Muscle of leg (tissue), 3 donors: ENCODE measurements at regions not wholly inside any gene's neighbourhood (a gene's known extent, or its start where the extent isn't known, plus 50 kb on each side); places are given as distances from the start of the nearest gene placed in this dataset.

Source experiments
- DNase-seq: peaks from one replicate; pipeline ENCODE4 v3.0.0; 2013
- H3K27ac ChIP-seq: one replicate; pipeline ENCODE4 v1.5.1; 2013; ENCODE audit warnings: mild to moderate bottlenecking, low read length, control low read depth
- H3K27me3 ChIP-seq: one replicate; pipeline ENCODE4 v1.6.1; 2013; ENCODE audit warnings: low read length; ENCODE audit not compliant: control insufficient read depth, insufficient read depth
- H3K36me3 ChIP-seq: one replicate; pipeline ENCODE4 v1.6.1; 2013; ENCODE audit warnings: low read length; ENCODE audit not compliant: control insufficient read depth, insufficient read depth
- H3K4me1 ChIP-seq: one replicate; pipeline ENCODE4 v1.6.1; 2013; ENCODE audit warnings: low read length; ENCODE audit not compliant: control insufficient read depth, insufficient read depth
- H3K4me3 ChIP-seq: one replicate; pipeline ENCODE4 v1.5.1; 2013; ENCODE audit warnings: low read length, control low read depth
- H3K9me3 ChIP-seq: replicated peaks from 2 replicates; pipeline ENCODE4 v1.6.1; 2013; ENCODE audit warnings: low read depth, low read length; ENCODE audit not compliant: control insufficient read depth
- WGBS: methylation state at CpG from one replicate; pipeline ENCODE4 v1.1.5; 2013; ENCODE audit warnings: missing lambda C conversion rate; ENCODE audit not compliant: insufficient coverage; 5-methylcytosine and 5-hydroxymethylcytosine counted together

DNA sequence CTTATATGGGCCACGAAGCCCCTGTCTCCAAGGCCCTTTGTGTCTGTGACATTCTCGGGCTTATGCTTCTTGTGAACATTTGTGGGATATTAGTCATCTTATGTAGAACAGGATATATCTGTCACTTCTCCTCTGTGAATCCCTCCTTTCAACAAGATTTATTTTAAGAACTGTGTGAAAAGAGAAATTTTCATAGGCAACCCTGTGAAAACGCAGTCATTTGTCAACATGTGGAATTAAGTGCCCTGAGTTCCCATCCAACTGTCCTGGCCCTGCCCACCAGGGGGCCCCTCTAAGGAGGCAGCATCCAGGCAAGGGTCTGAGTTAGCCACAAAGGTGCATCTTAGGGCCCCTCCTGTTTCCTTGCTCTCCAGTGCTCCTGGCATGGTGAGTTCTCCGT, 76.8 kb upstream of the CHRNA7 start:
- no peak overlapping the region for H3K4me3 ChIP-seq
- H3K9me3 ChIP-seq = peaks cover 6% of the 10 kb centered on the region
- WGBS = 73% methylated on average over 2 of the region's 4 CpGs
- H3K4me1 ChIP-seq = no peaks in the 10 kb centered on the region
- DNase-seq = no peak
- H3K27me3 ChIP-seq = no peaks in the 10 kb centered on the region
- no peak overlapping the region for H3K27ac ChIP-seq
- no peaks in the 10 kb centered on the region for H3K36me3 ChIP-seq

DNA sequence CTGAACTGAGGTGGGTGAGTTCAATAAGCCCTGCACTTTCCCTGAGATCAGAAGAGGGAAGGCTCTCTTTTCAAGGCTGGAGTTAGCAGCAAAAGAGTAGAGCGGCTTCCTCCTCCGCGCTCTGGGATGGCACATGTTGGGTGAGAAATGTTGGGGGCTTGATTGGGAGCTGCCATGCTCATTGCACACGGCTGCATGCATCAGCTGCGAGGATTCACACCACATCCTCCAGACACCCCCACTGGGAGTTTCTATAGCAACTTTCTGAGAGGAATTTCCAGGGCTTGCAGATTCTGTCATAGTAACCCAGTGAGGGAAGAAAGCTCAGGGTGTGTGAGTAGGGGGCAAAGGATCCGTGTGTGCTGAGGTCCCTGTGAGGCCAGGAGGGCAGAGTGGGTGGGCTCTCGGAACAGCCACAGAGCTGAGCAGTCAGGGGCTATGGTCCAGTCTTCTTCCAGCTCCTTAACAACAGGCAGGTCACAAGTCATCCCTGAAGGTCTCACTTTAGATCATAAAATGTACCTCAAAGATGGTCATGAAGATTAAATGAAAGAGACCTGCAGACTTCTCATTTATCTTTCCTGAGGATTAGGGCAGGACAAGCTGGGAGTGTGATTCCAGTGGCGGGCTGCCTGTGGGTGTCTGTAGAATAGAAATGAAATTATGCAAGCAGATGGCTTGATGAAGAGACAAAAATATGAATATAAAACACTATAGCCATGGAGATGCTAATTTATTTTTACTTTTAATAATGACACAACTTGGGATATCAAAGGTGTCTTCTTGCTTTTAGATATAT, 75.7 kb upstream of the CHRNA7 start:
- DNase-seq = no peak
- no peaks in the 10 kb centered on the region for H3K4me1 ChIP-seq
- no peak overlapping the region for H3K27ac ChIP-seq
- WGBS = no CpG with 5 or more reads among the region's 8 CpGs
- H3K9me3 ChIP-seq = peaks cover 6% of the 10 kb centered on the region
- no peaks in the 10 kb centered on the region for H3K36me3 ChIP-seq
- no peak overlapping the region for H3K4me3 ChIP-seq
- no peaks in the 10 kb centered on the region for H3K27me3 ChIP-seq

DNA sequence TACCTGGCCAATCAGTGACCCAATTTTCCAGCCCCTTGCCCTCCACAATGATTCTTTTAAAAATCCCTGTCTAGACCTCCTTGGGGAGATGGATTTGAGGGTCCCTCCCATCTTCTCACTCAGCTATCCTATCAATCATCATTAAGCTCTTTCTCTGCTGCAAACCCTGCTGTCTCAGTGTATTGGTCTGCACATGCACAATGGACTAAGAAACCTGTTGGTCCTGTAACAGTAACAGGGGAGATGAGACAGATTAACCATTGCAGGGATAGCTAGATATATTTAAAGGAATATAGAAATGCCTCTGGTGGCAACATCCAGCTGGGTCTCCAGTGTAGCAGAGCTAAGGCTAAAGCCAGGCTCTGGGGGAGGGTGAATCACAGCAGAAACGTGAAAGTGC, 74.6 kb upstream of the CHRNA7 start:
- H3K27me3 ChIP-seq = no peaks in the 10 kb centered on the region
- peaks cover 6% of the 10 kb centered on the region for H3K9me3 ChIP-seq
- WGBS = no CpG with 5 or more reads among the region's 1 CpG
- no peaks in the 10 kb centered on the region for H3K4me1 ChIP-seq
- H3K36me3 ChIP-seq = no peaks in the 10 kb centered on the region
- no peak overlapping the region for H3K27ac ChIP-seq
- no peak for DNase-seq
- H3K4me3 ChIP-seq = no peak overlapping the region

DNA sequence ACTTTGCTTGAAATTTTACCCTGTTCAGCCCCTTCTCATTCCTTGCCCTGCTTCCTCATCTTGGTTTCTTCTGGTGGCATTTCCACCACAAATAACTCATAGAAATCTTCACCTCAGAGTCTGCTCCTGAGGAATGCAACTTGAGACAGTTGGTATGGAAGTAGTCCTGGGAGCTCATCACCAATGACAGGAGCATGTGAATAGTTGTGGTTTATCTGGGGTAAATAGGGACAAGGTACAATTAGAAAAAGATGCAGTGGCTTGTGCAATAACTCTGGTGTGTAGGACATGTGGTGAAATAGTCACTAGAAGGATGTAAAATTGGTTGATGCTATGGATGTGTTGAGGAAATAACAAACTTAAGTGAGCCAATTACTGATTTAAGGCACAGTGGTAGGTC, 72.7 kb upstream of the CHRNA7 start:
- DNase-seq = no peak
- no peaks in the 10 kb centered on the region for H3K4me1 ChIP-seq

DNA sequence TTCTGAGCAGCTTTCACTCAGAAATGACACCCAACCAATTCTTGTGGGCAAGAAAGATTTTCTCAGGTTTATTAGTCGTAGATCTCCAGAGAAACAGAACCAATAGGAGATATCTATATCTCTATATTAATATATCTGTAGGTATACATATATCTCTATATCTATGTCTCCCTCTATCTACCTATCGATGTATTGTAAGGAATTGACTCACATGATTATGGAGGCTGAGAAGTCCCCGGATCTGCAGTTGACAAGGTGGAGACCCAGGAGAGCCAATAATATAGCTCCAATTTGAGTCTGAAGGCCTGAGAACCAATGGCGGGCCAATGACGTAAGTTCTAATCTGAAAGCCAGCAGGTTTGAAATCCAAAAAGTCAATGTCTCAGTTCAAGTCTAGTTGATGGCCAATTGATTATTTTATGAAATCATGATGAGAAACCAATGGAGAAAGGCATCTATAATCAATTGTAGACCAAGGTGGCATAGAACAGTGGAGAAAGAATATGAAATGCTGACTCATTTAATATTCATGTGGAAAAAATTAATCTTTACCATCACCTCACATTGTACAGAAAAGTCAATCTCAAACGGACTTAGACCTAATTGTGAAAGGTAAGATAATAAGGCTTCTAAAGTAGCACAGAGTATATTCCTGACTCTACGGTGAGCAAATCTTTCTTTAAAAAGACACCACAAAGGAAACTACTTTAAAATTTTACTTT, 65.6 kb upstream of the CHRNA7 start:
- 75% methylated on average over 2 of the region's 7 CpGs for WGBS
- H3K27me3 ChIP-seq = no peaks in the 10 kb centered on the region
- no peak overlapping the region for H3K27ac ChIP-seq
- H3K4me3 ChIP-seq = no peak overlapping the region
- DNase-seq = no peak
- no peaks in the 10 kb centered on the region for H3K9me3 ChIP-seq
- no peaks in the 10 kb centered on the region for H3K4me1 ChIP-seq
- H3K36me3 ChIP-seq = no peaks in the 10 kb centered on the region

More for the DNA sequence above, 72.7 kb upstream of the CHRNA7 start:
- Histone ChIP-seq H3K27me3 (no peaks in the 10 kb centered on the region), H3K27ac (no peak overlapping the region), H3K36me3 (no peaks in the 10 kb centered on the region), H3K9me3 (peaks cover 6% of the 10 kb centered on the region), H3K4me3 (no peak overlapping the region)

DNA sequence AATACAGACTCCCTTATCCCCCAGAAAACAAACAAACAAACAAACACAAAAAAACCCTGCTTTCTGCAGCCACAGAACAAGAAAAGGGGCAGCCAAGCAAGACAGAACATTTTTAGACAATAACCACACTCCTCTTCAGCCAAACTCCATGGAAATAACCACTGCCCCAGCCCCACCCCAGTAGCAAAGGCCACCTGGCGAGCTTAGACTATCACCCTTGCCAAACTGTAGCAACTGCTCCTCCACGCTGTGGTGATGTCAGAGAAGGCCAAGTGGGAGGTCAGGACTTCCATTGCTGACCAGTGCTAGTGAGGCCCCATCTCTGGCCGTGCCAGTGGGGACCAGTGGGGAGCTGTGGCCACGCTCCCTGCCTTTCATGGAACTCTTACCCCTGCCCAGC, 60.3 kb upstream of the CHRNA7 start:
- WGBS = 94% methylated on average over 2 of the region's 4 CpGs
- DNase-seq = no peak
- Histone ChIP-seq H3K9me3 (no peaks in the 10 kb centered on the region), H3K4me3 (no peak overlapping the region), H3K27me3 (peaks cover 4% of the 10 kb centered on the region), H3K36me3 (no peaks in the 10 kb centered on the region), H3K27ac (no peak overlapping the region), H3K4me1 (peaks cover 1% of the 10 kb centered on the region)

DNA sequence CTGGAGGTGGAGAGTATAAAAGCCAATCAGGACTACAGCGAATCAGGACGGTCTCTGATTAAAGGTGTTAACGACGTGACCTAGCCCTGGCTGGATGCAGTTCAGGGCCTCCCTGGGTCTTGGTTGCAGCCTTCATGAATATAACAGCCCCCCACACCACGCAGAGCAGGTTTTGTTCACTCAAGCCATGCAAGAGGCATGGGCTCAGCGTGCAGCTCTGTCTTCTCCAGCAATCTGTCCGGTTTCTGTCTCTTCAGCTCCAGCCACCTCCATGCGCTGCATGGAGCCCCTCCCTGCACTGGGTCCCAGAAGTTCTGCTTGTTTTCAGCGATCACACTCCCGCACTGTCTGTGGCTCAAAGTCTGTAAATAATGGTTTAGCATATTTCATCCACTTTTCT, 57.1 kb upstream of the CHRNA7 start:
- Histone ChIP-seq H3K4me3 (no peak overlapping the region), H3K9me3 (no peaks in the 10 kb centered on the region), H3K27ac (no peak overlapping the region), H3K27me3 (peaks cover 8% of the 10 kb centered on the region), H3K36me3 (no peaks in the 10 kb centered on the region), H3K4me1 (peaks cover 2% of the 10 kb centered on the region)
- 70% methylated on average over 6 of the region's 10 CpGs for WGBS
- no peak for DNase-seq

DNA sequence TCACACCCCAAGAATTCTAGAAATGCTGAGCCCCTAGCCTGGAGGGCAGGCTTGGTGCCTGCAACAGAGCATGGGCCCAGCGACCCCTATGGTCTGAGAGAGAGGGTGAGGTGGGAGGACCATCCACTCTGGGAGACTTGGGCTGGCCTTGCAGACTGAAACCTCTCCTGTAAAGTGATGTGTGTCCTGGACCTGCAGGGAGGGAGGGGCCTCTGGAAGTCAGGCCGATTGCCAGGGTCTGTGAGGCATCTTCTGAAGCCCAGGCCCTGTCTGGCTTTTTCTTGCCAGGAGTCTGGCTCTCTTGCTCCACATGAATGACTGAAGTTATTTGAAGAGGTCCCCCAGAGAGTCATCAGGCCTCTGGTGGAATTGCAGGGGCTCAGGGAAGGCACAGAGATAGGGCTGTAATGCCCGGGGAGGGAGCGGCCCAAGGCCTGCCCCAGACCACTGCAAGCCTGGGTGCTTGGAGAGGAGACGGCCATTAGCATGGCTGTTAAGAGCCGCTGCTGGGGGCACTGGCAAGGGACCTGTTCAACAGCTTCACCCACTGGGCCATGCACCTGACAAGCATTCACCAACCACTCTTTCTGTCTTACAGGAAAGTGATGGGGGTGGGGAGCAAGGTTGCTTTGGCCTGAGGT, 56.0 kb upstream of the CHRNA7 start:
- peaks cover 2% of the 10 kb centered on the region for H3K4me1 ChIP-seq
- peaks cover 8% of the 10 kb centered on the region for H3K27me3 ChIP-seq
- no peak overlapping the region for H3K27ac ChIP-seq
- H3K9me3 ChIP-seq = no peaks in the 10 kb centered on the region
- WGBS = 58% methylated on average over 3 of the region's 6 CpGs
- no peaks in the 10 kb centered on the region for H3K36me3 ChIP-seq
- no peak for DNase-seq
- no peak overlapping the region for H3K4me3 ChIP-seq

DNA sequence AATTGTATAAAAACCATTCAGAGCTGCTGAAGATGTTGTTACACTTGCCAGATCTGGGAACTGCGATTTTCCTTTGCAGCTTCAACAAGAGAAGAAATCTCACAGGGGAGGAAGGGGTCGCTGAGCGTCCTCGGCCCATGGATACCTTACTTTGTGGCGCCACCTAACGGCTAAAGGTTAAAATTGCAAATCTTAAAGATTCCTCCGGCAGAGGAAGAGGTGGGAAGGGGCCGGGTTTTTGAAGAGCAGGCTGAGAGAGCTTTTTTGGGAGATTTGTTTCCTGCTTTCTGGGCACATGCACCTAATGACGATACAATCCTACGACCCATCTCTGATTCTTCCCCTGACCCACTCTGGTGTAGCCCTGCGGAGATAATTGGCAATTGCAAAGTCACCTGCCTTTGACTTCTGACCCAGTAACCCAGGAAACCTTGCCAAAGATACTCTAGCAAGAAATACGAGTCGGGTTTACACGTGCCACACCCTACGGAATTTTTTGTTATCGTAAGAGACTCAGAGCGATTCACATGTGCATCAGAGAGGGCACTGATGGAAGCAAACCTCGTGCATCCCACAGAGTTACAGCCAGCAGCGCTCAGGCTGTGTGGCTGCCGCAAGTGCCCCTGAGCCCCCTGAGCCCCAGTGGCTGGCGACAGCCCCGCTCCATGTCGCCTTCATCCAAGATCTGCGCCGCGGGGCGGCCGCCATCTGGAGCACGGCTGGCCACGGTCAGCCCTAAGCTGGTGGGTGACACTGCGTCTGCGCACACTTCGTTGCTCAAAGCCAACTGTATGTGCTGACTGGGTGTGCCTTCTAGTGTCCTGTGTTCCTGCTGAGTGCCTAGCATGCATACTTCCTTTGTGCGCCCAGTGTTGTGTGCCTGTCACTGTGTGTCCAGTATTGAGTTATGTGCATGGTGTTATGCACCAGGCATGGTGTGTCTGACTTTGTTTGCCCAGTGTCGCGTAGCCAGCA, 55.2 kb upstream of the CHRNA7 start:
- Histone ChIP-seq H3K27me3 (peaks cover 6% of the 10 kb centered on the region), H3K36me3 (no peaks in the 10 kb centered on the region), H3K27ac (no peak overlapping the region), H3K4me1 (peaks cover 2% of the 10 kb centered on the region), H3K4me3 (peak overlapping the region; percentile 17), H3K9me3 (no peaks in the 10 kb centered on the region)
- WGBS = 13% methylated on average over 25 of the region's 36 CpGs
- peak; percentile 49 for DNase-seq
